ENCODE measurements at regions not wholly inside any gene's neighbourhood (a gene's known extent, or its start where the extent isn't known, plus 50 kb on each side); places are given as distances from the start of the nearest gene placed in this dataset.

GRCh38 chr10:53697038-53697437 is 924.5 kb upstream of the MBL2 start:
- Histone ChIP-seq H3K9me3 (no peaks in the 10 kb centered on the region), H3K4me3 (replicated peaks in 1 of 3) (no peak overlapping the region), H3K36me3 (no peaks in the 10 kb centered on the region), H3K27ac (no peak overlapping the region), H3K27me3 (no peaks in the 10 kb centered on the region), H3K4me1 (no peaks in the 10 kb centered on the region)
- intact Hi-C loops (cut with DNase I), result no loop called here
- no peak for DNase-seq
- TF ChIP-seq, protein P1, sequence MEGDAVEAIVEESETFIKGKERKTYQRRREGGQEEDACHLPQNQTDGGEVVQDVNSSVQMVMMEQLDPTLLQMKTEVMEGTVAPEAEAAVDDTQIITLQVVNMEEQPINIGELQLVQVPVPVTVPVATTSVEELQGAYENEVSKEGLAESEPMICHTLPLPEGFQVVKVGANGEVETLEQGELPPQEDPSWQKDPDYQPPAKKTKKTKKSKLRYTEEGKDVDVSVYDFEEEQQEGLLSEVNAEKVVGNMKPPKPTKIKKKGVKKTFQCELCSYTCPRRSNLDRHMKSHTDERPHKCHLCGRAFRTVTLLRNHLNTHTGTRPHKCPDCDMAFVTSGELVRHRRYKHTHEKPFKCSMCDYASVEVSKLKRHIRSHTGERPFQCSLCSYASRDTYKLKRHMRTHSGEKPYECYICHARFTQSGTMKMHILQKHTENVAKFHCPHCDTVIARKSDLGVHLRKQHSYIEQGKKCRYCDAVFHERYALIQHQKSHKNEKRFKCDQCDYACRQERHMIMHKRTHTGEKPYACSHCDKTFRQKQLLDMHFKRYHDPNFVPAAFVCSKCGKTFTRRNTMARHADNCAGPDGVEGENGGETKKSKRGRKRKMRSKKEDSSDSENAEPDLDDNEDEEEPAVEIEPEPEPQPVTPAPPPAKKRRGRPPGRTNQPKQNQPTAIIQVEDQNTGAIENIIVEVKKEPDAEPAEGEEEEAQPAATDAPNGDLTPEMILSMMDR (IDR thresholded peaks at IDR 0.05), result no peak
- no peak for TF ChIP-seq POLR2A (IDR thresholded peaks at IDR 0.05)
- WGBS, 2 donors, result 69 to 78% methylated on average over 2 of the region's 2 CpGs

DNA sequence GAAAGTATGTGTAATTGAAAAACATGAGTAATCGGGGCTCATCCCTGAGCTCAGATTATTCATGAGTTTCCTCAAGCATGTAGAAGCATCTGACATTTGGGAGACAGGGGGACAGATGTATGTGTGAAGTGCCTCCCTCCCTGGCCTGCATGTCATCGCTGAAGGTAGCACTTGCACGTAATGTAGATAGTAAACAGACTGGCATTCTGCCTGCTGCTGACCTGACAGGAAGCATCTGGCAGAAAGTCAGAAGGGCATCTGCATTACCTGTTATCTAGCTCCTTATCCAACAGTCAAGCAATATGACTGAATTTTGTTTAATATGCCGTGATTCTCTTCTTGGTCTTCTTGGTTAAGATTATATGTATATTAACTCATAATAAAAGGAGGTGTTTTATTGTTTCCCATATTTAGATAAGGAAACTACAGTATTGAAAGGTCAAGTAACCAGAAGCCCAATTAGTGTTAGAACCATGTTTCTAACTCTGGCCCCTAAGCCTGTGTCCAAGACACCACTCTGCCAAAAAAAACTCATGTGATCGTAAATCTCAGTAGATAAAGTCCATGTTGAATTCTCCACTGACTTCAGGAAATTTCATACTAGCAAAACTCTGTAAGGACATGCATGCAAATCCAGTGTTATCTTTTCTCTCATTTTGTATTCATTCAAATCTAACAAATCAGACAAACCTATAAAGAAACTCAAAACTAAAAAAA is 918.1 kb upstream of the MBL2 start:
- Histone ChIP-seq H3K27ac (no peak overlapping the region), H3K27me3 (no peaks in the 10 kb centered on the region)
- WGBS, 2 donors, result 66 to 72% methylated on average over 5 of the region's 5 CpGs

GRCh38 chr10:53687800-53688199 is 915.2 kb upstream of the MBL2 start:
- WGBS, 2 donors, result 78 to 88% methylated on average over 1 of the region's 1 CpG
- Histone ChIP-seq H3K36me3 (no peaks in the 10 kb centered on the region), H3K27me3 (no peaks in the 10 kb centered on the region), H3K9me3 (no peaks in the 10 kb centered on the region), H3K27ac (no peak overlapping the region), H3K4me3 (replicated peaks in 1 of 3) (no peak overlapping the region), H3K4me1 (no peaks in the 10 kb centered on the region)
- intact Hi-C loops (cut with DNase I), result no loop called here
- DNase-seq, result no peak
- no peak for TF ChIP-seq POLR2A (IDR thresholded peaks at IDR 0.05)
- TF ChIP-seq, protein P1 (IDR thresholded peaks at IDR 0.05), result no peak

More for the DNA sequence above, 918.1 kb upstream of the MBL2 start:
- no peaks in the 10 kb centered on the region for H3K36me3 ChIP-seq
- no peaks in the 10 kb centered on the region for H3K4me1 ChIP-seq
- DNase-seq, result no peak
- H3K4me3 ChIP-seq (replicated peaks in 1 of 3), result no peak overlapping the region
- H3K9me3 ChIP-seq, result no peaks in the 10 kb centered on the region
- TF ChIP-seq, protein P1 (IDR thresholded peaks at IDR 0.05), result no peak
- no peak for TF ChIP-seq POLR2A (IDR thresholded peaks at IDR 0.05)
- intact Hi-C loops (cut with DNase I), result no loop called here

DNA sequence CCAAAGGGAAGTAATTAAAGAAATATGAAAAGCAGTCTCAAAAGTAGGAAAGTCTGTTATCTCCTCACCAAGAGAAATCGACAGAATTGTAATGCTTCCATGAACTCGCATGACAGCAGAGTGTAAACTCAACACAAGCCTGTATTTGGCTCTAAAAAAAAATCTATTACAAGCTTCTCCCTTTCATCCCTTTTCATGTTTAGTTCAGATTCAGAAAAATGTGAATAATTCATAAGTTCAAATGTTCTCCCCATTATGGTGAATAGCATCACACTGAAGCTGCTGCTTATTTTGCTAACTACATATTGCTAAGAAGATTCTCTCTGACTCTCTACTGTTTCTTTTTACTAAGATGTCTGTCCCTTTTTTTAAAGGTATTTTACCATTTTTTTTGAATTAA is 910.3 kb upstream of the MBL2 start:
- no peaks in the 10 kb centered on the region for H3K27me3 ChIP-seq
- H3K4me3 ChIP-seq (replicated peaks in 1 of 3), result no peak overlapping the region
- WGBS, 2 donors, result 92 to 95% methylated on average over 2 of the region's 2 CpGs
- H3K9me3 ChIP-seq, result no peaks in the 10 kb centered on the region
- intact Hi-C loops (cut with DNase I), result no loop called here
- TF ChIP-seq, protein P1 (IDR thresholded peaks at IDR 0.05), result no peak
- no peak for TF ChIP-seq POLR2A (IDR thresholded peaks at IDR 0.05)
- H3K36me3 ChIP-seq, result no peaks in the 10 kb centered on the region
- DNase-seq, result no peak
- no peaks in the 10 kb centered on the region for H3K4me1 ChIP-seq
- no peak overlapping the region for H3K27ac ChIP-seq

DNA sequence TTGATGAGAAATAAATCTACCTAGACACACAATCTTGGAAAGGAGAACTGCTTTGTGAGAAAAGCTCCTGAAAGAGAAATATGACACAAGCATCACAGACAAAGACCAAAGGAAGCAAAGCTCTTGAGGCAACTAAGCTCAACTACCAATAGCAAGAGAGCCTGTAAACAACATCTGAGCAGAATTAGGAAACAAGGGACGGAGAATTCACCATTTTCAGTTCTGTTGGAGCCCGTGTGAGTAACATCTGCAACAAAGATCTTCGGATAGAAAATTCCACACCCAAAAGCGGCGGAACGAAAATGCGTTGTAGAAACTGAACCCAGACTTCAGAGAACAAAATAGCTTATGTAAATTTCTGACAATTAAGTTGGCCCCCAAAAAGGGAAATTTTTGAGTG is 909.9 kb upstream of the MBL2 start:
- Histone ChIP-seq H3K36me3 (no peaks in the 10 kb centered on the region), H3K27me3 (no peaks in the 10 kb centered on the region), H3K4me3 (replicated peaks in 1 of 3) (no peak overlapping the region), H3K27ac (no peak overlapping the region), H3K9me3 (no peaks in the 10 kb centered on the region), H3K4me1 (no peaks in the 10 kb centered on the region)
- no peak for DNase-seq
- 89 to 91% methylated on average over 7 of the region's 7 CpGs for WGBS, 2 donors
- no peak for TF ChIP-seq POLR2A (IDR thresholded peaks at IDR 0.05)
- TF ChIP-seq, protein P1 (IDR thresholded peaks at IDR 0.05), result no peak
- intact Hi-C loops (cut with DNase I), result no loop called here

All from thyroid gland (tissue), 4 donors.